Retina (tissue), 1 donor: ENCODE measurements at regions not wholly inside any gene's neighbourhood (a gene's known extent, or its start where the extent isn't known, plus 50 kb on each side); places are given as distances from the start of the nearest gene placed in this dataset.

ENCODE experiments used
- DNase-seq: peaks from one replicate; pipeline ENCODE4 v3.0.0-alpha.2; 2016

- peak; percentile 15 for DNase-seq
These were observed 426.4 kb upstream of the MPDZ start for GRCh38 chr9:13705918-13706317.

- DNase-seq, result no peak
These were observed 425.9 kb upstream of the MPDZ start for GRCh38 chr9:13705373-13705772.

DNA sequence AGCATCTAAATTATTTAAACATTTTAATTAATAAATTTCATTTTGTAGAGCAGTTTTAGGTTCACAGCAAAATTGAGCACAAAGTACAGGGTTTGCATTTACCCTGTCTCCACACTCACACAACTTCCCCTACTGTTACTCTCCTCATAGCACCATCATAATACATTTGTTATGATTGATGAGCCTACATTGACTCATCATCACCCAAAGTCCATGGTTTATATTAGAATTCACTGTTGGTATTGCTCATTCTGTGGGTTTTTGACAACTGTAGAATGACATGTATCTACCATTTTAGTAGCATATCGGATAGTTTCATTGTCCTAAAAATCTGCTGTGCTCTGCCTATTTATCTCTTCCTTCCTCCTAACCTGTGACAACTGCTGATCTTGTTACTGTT, 411.1 kb upstream of the MPDZ start:
- DNase-seq, result no peak

- no peak for DNase-seq
These were observed 410.4 kb upstream of the MPDZ start for GRCh38 chr9:13689925-13690324.

- no peak for DNase-seq
These were observed 409.6 kb upstream of the MPDZ start for GRCh38 chr9:13688990-13689600.

GRCh38 chr9:13688223-13688989, 408.9 kb upstream of the MPDZ start:
- DNase-seq, result peak; percentile 31

DNA sequence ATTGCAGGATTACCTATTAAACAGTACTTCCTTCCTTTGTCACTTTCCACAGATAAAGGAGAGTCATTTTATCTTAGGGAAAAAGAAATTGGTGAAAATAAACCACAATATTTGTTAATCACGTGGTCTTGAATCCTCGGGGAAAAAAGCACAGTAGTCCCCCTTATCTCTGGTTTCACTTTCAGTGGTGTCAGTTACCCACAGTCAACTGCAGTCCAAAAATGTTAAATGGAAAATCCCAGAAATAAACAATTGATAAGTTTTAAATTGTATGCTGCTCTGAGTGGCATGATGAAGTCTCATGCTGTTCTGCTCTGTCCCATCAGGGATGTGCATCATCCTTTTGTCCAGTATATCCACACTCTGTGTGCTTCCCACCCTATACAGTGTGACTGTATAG, 405.2 kb upstream of the MPDZ start:
- DNase-seq, result no peak

DNA sequence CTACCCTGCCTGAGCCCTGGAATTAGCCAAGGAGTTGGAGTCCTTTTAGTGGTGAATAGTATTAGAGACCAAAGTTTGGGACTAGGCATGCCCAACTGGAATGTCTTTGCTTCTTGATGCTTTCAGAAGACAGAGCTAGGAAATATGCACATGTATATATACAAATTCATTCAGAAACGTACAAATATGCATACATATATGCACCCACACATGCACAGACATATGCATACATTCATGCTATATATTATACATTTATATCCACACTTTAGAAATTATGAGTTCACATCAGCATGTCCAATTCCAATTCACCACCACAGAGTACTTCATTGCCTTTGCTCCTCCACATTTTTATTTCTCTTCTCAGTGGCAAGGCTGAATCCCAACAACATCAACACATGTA, 398.3 kb upstream of the MPDZ start:
- DNase-seq, result no peak

DNA sequence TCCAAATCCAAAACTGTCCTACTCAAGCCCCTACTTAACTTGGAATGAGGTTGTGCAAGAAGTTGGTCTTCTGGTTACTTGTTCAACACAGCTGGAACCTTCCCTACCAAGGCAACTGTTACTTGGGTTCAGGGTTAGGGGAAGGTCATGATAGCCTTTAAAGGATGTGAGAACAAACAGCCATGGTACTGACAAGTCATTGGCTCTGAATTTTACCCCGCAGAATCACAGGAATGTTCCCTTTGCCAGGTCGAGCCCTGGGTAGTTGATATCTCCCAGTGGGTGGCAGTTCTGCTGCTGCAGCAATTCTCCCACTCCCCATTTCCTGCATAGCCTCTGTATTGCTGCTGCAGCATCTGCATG, 396.1 kb upstream of the MPDZ start:
- peak; percentile 7 for DNase-seq

- DNase-seq, result no peak
These were observed 395.6 kb upstream of the MPDZ start for GRCh38 chr9:13674926-13675637.

- no peak for DNase-seq
These were observed 393.9 kb upstream of the MPDZ start for GRCh38 chr9:13673348-13673747.

GRCh38 chr9:13665418-13666066, 386.1 kb upstream of the MPDZ start:
- DNase-seq, result no peak

- no peak for DNase-seq
These were observed 381.5 kb upstream of the MPDZ start for GRCh38 chr9:13661014-13661413.

DNA sequence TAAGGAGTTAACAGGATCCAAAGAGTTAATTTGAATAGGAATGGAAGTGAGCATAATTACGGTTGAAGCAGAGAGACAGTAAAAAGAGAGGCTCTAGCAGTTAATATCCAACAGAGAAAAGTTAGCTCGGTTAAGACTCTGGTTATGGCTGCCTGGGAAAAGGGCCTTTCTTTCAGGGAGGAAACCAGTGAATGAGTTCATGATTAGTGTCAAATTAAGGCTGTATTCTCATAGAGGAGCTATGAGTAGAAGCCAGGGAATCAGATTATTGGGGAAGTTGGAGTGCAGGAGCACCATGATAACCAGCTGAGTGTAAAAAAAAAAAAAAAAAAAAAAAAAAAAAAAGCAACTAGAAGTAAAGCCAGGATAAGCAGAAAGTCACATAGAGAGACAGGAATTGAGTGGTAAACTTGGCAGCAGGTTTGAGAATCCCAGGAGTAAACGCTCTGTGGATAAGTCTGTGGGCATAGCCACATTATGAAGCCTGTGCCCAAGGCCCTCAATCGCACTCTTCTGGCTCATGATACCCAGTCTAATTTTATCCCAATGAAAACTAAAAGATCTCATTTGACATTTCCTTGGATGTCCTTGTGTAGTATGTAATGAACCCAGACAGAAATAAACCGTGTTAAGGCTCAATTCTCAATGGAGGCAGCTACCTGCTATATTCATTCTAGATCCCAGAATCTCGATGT, 372.6 kb upstream of the MPDZ start:
- DNase-seq, result no peak

DNA sequence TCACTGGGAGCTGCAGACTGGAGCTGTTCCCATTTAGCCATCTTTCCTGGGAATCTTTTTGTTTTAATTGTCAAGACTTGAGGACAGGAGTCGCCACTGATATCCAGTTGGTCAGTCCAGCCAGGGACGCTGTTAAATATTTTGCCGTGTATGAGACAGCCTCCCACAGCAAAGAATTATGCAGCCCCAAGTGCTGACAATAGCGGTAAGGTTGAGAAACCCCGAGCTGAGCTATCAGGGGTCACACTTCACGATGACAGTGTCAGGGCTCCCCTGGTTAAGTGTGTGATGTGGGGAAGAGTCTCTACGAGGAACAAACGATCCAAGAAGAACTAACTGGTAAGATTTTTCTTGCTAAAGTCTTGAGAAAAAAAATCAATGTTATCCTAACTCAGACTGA, 372.0 kb upstream of the MPDZ start:
- no peak for DNase-seq

GRCh38 chr9:13648676-13649075, 369.2 kb upstream of the MPDZ start:
- DNase-seq, result no peak

DNA sequence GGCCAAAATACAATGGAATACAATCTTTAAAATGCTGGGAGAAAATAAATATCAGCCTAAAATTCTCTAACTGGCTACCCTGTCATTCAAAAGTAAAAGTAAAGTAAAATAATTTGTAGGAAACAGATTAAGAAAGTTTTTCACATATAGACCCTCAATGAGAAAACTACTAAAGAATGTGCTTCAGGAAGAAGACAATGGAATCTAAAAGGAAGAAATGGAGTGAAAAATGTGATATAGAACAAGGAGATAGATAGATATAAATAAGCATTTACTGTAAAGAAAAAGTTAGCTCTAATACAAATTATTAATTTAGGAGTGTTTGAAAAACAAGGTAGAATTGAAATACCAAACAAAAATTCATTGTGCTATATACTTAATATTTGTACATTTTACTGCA, 368.6 kb upstream of the MPDZ start:
- DNase-seq, result no peak

GRCh38 chr9:13646500-13647021, 367.1 kb upstream of the MPDZ start:
- no peak for DNase-seq

DNA sequence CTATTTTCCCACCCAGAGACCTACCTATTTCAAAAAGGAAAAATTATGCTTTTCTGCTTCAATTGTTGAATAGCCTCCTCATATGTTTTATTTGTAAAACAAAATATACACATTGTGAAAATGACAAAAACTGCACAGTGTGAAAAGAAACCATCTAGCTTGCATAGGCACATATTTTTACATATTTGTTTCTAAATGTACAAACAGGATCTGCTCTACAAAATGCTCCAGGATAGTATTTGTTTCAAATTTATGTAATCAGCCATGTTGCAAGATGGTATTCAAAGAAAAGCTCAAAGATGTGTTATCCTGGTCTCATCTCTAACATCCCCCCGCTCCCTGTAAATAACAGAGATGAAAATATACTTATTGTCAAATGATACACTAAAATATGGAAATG, 366.1 kb upstream of the MPDZ start:
- no peak for DNase-seq

DNA sequence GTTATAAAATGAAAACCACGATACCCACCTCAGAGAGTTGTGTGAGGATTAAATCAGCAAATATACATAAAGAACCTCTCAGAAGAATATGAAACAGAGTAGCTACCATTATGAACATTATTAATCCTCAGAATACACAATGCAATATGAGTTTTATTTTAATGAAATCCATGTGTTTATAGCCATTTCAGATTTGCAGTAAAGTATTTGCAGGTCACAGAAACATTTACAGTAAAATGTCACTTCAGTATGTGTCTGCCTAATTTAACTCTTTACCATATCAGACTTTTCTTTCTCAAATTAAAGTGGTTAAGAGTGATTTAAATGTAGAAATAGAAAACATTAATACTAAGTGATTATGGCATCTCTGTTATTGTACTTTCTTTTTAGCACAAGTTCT, 365.2 kb upstream of the MPDZ start:
- no peak for DNase-seq

- no peak for DNase-seq
These were observed 363.2 kb upstream of the MPDZ start for GRCh38 chr9:13642646-13643045.

- DNase-seq, result no peak
These were observed 349.6 kb upstream of the MPDZ start for GRCh38 chr9:13629067-13629466.

- DNase-seq, result no peak
These were observed 349.0 kb upstream of the MPDZ start for GRCh38 chr9:13628526-13628925.
